GM21447 (cell line): ENCODE measurements at regions not wholly inside any gene's neighbourhood (a gene's known extent, or its start where the extent isn't known, plus 50 kb on each side); places are given as distances from the start of the nearest gene placed in this dataset.

ENCODE experiments used
- ATAC-seq: cut with Tn5 transposase; IDR thresholded peaks from one replicate; pipeline ENCODE4 v1.9.1; 2021; ENCODE audit not compliant: unreplicated experiment

GRCh38 chr19:28402701-28403290 is 810.2 kb downstream of the UQCRFS1 start:
- ATAC-seq, result no peak

GRCh38 chr19:28401739-28402424 is 811.1 kb downstream of the UQCRFS1 start:
- no peak for ATAC-seq

GRCh38 chr19:28400953-28401671 is 811.8 kb downstream of the UQCRFS1 start:
- no peak for ATAC-seq

- ATAC-seq, result no peak
These were observed 813.8 kb downstream of the UQCRFS1 start for GRCh38 chr19:28399187-28399586.

GRCh38 chr19:28397800-28398199 is 815.2 kb downstream of the UQCRFS1 start:
- no peak for ATAC-seq

GRCh38 chr19:28397306-28397705 is 815.6 kb downstream of the UQCRFS1 start:
- ATAC-seq, result no peak

GRCh38 chr19:28396287-28396831 is 816.6 kb downstream of the UQCRFS1 start:
- no peak for ATAC-seq

- ATAC-seq, result no peak
These were observed 818.2 kb downstream of the UQCRFS1 start for GRCh38 chr19:28394725-28395124.

- ATAC-seq, result no peak
These were observed 819.2 kb downstream of the UQCRFS1 start for GRCh38 chr19:28393574-28394336.

- ATAC-seq, result no peak
These were observed 824.0 kb downstream of the UQCRFS1 start for GRCh38 chr19:28388988-28389387.

GRCh38 chr19:28387507-28387906 is 825.4 kb downstream of the UQCRFS1 start:
- no peak for ATAC-seq

GRCh38 chr19:28386470-28386869 is 826.5 kb downstream of the UQCRFS1 start:
- no peak for ATAC-seq

GRCh38 chr19:28386066-28386465 is 826.9 kb downstream of the UQCRFS1 start:
- ATAC-seq, result no peak

GRCh38 chr19:28377077-28377476 is 835.9 kb downstream of the UQCRFS1 start:
- ATAC-seq, result no peak

GRCh38 chr19:28374971-28375370 is 838.0 kb downstream of the UQCRFS1 start:
- no peak for ATAC-seq

- ATAC-seq, result no peak
These were observed 840.2 kb downstream of the UQCRFS1 start for GRCh38 chr19:28372576-28373247.

- ATAC-seq, result no peak
These were observed 845.8 kb downstream of the UQCRFS1 start for GRCh38 chr19:28367146-28367545.

GRCh38 chr19:28363254-28363653 is 849.7 kb downstream of the UQCRFS1 start:
- ATAC-seq, result no peak

- no peak for ATAC-seq
These were observed 853.2 kb downstream of the UQCRFS1 start for GRCh38 chr19:28359431-28360414.
